Fibroblast of lung (primary cell): ENCODE measurements at regions not wholly inside any gene's neighbourhood (a gene's known extent, or its start where the extent isn't known, plus 50 kb on each side); places are given as distances from the start of the nearest gene placed in this dataset.

Source experiments
- EZH2 ChIP-seq: IDR thresholded peaks from 2 replicates; pipeline ENCODE4 v1.5.1; 2012; ENCODE audit warnings: low read length, control low read depth, mild to moderate bottlenecking; ENCODE audit errors: missing control alignments
- TF ChIP-seq, protein P1 (sequence below), 2 donors: IDR thresholded peaks in 1 of 2; conservative IDR thresholded peaks in 1 of 2; 1 replicate in 1 of 2; 2 replicates in 1 of 2; pipeline ENCODE4 v1.5.1; 2011 to 2012; ENCODE audit warnings: low read length in 2 of 2, control low read depth in 1 of 2, inconsistent platforms in 1 of 2, low read depth in 1 of 2, mild to moderate bottlenecking in 1 of 2

DNA sequence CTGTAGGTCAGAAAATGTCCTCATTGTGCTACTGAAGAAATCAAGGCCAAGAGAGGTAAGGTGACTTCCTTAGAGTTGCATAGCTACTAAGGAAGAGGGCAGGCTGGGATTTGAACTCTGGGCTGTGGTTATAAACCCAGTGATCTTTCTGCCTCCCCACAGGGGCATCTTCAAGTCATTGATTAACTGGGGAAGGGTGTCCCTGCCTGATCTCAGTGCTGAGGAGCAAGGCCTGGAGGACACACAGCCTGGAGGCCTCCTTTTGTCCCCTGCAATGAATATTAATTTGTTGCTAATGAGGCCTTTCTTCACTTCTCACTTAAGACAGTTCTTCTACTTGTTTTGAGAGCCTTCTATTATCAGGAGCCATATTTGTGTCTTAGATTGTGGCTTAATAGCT, 83.8 kb downstream of the KATNIP start:
- TF ChIP-seq, protein P1, sequence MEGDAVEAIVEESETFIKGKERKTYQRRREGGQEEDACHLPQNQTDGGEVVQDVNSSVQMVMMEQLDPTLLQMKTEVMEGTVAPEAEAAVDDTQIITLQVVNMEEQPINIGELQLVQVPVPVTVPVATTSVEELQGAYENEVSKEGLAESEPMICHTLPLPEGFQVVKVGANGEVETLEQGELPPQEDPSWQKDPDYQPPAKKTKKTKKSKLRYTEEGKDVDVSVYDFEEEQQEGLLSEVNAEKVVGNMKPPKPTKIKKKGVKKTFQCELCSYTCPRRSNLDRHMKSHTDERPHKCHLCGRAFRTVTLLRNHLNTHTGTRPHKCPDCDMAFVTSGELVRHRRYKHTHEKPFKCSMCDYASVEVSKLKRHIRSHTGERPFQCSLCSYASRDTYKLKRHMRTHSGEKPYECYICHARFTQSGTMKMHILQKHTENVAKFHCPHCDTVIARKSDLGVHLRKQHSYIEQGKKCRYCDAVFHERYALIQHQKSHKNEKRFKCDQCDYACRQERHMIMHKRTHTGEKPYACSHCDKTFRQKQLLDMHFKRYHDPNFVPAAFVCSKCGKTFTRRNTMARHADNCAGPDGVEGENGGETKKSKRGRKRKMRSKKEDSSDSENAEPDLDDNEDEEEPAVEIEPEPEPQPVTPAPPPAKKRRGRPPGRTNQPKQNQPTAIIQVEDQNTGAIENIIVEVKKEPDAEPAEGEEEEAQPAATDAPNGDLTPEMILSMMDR (conservative IDR thresholded peaks at IDR 0.05 in 1 of 2, IDR thresholded peaks at IDR 0.05 in 1 of 2; ENCODE audit: low read depth in 1 of 2, low read length in 2 of 2) = no peak
- no peak for TF ChIP-seq EZH2
